Activated CD8-positive, alpha-beta memory T cell treated with anti-CD3 and anti-CD28 coated beads, Interleukin-2, amount 10 ng/mL, durations not matched to agents 7 days and 5 days (primary cell): ENCODE measurements at regions not wholly inside any gene's neighbourhood (a gene's known extent, or its start where the extent isn't known, plus 50 kb on each side); places are given as distances from the start of the nearest gene placed in this dataset.

Source experiments
- ATAC-seq: fragments of 150-1000 bp; cut with Tn5 transposase; one replicate; pipeline ENCODE4 v1.10.0; 2021; ENCODE audit warnings: moderate library complexity
- CTCF ChIA-PET: fragments of 350-600 bp; sonication (Branson Sonifier 250); formaldehyde crosslinking; loops from one replicate; lab custom pipeline; 2021; ENCODE audit warnings: antibody characterized with exemption; lab: Charles Lee
- DNase-seq: peaks from one replicate; pipeline ENCODE4 v3.0.0-alpha.2; 2020
- H3K27ac Mint-ChIP-seq: one replicate; pipeline ENCODE4 v1.8.0; 2021; ENCODE audit warnings: mild to moderate bottlenecking, mixed read lengths
- H3K27me3 Mint-ChIP-seq: one replicate; pipeline ENCODE4 v1.8.0; 2021; ENCODE audit warnings: mixed read lengths
- H3K36me3 Mint-ChIP-seq: one replicate; pipeline ENCODE4 v1.8.0; 2021; ENCODE audit warnings: mild to moderate bottlenecking, mixed read lengths
- H3K4me1 Mint-ChIP-seq: one replicate; pipeline ENCODE4 v1.8.0; 2021; ENCODE audit warnings: mixed read lengths
- H3K4me3 Mint-ChIP-seq: one replicate; pipeline ENCODE4 v1.8.0; 2021; ENCODE audit warnings: mild to moderate bottlenecking, moderate library complexity, mixed read lengths
- H3K9me3 Mint-ChIP-seq: one replicate; pipeline ENCODE4 v1.8.0; 2022; ENCODE audit warnings: low read depth, mixed read lengths

DNA sequence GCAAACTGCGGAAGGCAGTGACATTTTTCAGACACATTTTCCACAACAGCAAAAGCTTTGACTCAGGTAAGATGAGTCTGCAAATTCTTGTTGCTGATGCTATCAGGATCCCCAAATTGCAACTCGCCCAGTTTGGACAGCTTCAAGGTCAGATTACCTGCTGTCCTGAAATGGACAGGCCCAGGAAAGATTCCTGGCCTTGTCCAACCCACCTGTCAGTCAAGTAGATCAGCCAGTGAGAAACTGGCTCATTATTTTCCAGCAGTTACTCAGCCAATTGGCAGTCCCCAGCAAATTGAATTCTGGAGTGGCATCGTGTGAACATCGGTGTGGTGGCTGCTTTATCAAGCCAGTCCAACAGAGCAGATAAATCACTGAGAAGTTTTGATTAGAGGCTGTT is 84.5 kb upstream of the SNAP25 start:
- Mint-ChIP-seq H3K4me3 (no peak overlapping the region), H3K36me3 (no peaks in the 10 kb centered on the region), H3K27ac (no peak overlapping the region), H3K9me3 (no peaks in the 10 kb centered on the region), H3K27me3 (no peaks in the 10 kb centered on the region), H3K4me1 (no peaks in the 10 kb centered on the region)
- ATAC-seq = no peak
- CTCF ChIA-PET = no interaction called here
- DNase-seq = no peak

DNA sequence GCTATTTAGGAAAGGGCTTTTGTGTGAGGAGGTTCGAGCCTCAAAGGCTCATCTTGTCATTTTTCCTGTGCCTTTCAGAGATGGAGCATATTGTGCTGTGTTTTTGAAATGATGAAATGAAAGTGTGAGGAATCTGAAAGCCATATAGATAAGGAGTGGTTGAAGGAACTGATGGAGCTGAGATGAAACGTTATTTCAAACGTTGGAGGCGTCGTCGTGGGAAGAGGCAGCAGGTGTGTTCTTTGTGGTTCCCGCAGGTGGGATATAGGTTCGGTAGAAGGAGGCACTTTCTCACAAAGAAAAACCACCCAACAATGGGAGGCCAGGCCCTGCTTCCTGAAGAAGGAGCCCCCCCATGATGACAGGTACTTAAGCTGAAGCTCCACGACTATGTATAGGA is 83.2 kb upstream of the SNAP25 start:
- CTCF ChIA-PET = no interaction called here
- H3K36me3 Mint-ChIP-seq = no peaks in the 10 kb centered on the region
- DNase-seq (no peak), ATAC-seq (no peak)
- H3K4me3 Mint-ChIP-seq = no peak overlapping the region
- no peaks in the 10 kb centered on the region for H3K4me1 Mint-ChIP-seq
- H3K9me3 Mint-ChIP-seq = no peaks in the 10 kb centered on the region
- no peaks in the 10 kb centered on the region for H3K27me3 Mint-ChIP-seq
- no peak overlapping the region for H3K27ac Mint-ChIP-seq

DNA sequence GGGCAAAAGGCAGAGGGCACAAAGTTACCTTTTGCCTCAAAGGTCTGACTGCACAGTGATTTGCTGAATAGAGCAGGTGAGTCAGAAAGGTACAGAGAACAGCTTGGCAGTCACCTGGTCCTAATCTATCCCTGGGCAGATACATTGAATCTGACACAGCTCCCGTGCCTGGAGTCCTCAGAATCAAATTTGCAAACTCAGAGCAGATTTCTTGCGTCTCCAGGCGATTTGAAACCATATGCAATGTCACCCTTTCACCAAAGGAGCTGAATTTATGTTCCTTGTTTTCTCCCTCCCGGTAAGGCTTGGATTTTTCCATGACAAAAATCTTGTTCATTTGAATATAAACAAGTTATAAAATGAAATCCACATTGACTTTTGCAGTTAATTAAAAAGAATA is 81.6 kb upstream of the SNAP25 start:
- CTCF ChIA-PET = no interaction called here
- Mint-ChIP-seq H3K27me3 (no peaks in the 10 kb centered on the region), H3K4me1 (no peaks in the 10 kb centered on the region), H3K27ac (no peak overlapping the region), H3K9me3 (no peaks in the 10 kb centered on the region), H3K36me3 (no peaks in the 10 kb centered on the region), H3K4me3 (no peak overlapping the region)
- DNase-seq = no peak
- no peak for ATAC-seq

DNA sequence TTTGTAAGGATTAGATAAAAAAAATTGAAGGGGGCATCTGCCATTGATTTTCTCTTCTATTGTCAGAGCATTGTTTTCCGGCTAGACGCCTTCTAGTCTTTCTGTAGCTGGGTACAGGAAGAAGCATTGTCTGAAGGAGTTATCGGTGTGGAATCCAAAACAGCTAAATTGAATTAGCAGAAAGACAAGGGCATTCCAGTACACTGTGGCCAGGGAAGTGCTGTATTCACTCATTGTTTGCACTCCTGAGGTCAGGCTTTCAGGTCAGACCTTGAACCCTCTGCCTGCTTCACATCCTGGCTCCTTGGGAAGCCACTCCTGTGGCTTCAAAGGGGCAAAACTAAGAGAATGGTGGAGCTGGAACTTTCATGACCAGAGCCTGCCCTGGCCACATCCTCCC is 81.1 kb upstream of the SNAP25 start:
- CTCF ChIA-PET = no interaction called here
- no peak overlapping the region for H3K4me3 Mint-ChIP-seq

DNA sequence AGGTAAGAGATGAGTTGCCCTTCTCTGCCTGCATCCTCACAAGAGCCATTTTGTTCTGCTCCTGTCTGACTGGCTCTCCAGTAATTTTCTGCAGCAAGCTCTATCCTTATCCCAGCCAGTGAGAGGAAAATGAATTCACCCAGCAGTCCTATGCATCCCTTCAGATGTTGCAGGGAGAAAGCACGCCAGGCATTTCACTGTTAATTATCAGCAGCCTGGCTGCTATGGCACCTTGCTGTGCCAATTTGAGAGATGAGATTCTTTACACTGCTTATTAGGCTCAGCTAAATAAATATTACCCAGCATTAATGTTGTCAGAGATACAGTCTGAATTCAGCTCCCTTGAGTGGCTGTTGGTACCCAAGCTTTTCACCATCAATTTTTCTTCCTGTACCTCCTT is 61.1 kb upstream of the SNAP25 start:
- CTCF ChIA-PET = no interaction called here
- H3K9me3 Mint-ChIP-seq = peaks cover 3% of the 10 kb centered on the region

More for the DNA sequence above, 81.1 kb upstream of the SNAP25 start:
- ATAC-seq = no peak
- Mint-ChIP-seq H3K9me3 (no peaks in the 10 kb centered on the region), H3K4me1 (no peaks in the 10 kb centered on the region), H3K36me3 (no peaks in the 10 kb centered on the region), H3K27me3 (no peaks in the 10 kb centered on the region), H3K27ac (no peak overlapping the region)
- DNase-seq = no peak

DNA sequence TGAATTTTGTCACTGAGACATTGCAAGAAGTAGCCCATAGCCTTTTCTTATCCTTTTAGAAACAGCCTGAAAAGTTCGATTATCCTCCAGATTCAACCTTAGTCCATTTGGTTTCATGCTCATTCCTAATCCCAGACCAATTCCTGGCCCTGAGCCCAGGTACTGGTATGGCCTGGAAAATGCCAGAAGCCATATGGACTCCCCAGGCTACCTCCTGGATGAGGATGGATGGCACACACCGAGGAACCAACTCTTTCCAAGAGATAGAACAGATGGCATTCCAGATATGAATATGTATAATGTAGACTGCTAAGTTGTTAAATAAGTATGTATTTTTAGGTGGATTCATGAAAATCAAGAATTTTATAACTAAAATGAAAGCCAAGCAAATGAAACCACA is 51.6 kb upstream of the SNAP25 start:
- ATAC-seq = no peak
- no peaks in the 10 kb centered on the region for H3K4me1 Mint-ChIP-seq

More for the DNA sequence above, 61.1 kb upstream of the SNAP25 start:
- no peaks in the 10 kb centered on the region for H3K27me3 Mint-ChIP-seq
- H3K36me3 Mint-ChIP-seq = no peaks in the 10 kb centered on the region
- DNase-seq = no peak
- H3K4me3 Mint-ChIP-seq = no peak overlapping the region
- no peak overlapping the region for H3K27ac Mint-ChIP-seq
- no peak for ATAC-seq
- no peaks in the 10 kb centered on the region for H3K4me1 Mint-ChIP-seq

DNA sequence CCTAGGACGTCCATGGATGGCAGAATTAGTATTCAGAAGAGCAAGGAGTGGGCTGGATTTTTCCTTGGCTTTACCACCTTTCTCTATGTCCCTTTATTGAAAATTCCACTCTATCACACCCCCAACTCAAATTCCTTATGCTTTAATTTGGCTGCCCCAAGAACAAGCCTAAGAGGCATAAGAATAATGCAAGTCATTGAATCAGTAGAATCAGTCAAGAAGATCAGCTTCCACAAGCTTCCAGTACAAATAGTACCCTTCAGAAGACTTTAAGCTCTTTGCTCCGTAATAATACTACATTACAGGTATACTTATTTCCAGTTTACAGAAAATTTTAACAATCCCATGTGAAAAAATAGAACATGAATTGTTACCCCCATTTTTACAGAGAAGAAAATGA is 51.0 kb upstream of the SNAP25 start:
- no peaks in the 10 kb centered on the region for H3K36me3 Mint-ChIP-seq
- H3K27ac Mint-ChIP-seq = no peak overlapping the region
- CTCF ChIA-PET = interaction anchor here (0.5 kb wide), 1 partner anchor 150 kb away, joined by 3 read pairs; no protein-coding TSS in a partner anchor
- H3K27me3 Mint-ChIP-seq = peaks cover 14% of the 10 kb centered on the region
- no peak for ATAC-seq
- no peak overlapping the region for H3K4me3 Mint-ChIP-seq
- no peak for DNase-seq
- no peaks in the 10 kb centered on the region for H3K9me3 Mint-ChIP-seq
- peaks cover 2% of the 10 kb centered on the region for H3K4me1 Mint-ChIP-seq

More for the DNA sequence above, 51.6 kb upstream of the SNAP25 start:
- peaks cover 11% of the 10 kb centered on the region for H3K27me3 Mint-ChIP-seq
- no peaks in the 10 kb centered on the region for H3K9me3 Mint-ChIP-seq
- no peaks in the 10 kb centered on the region for H3K36me3 Mint-ChIP-seq
- CTCF ChIA-PET = interaction anchor here (0.5 kb wide), 1 partner anchor 150 kb away, joined by 3 read pairs; no protein-coding TSS in a partner anchor
- no peak overlapping the region for H3K27ac Mint-ChIP-seq
- H3K4me3 Mint-ChIP-seq = no peak overlapping the region
- no peak for DNase-seq
